HG03108 (cell line): ENCODE measurements at regions not wholly inside any gene's neighbourhood (a gene's known extent, or its start where the extent isn't known, plus 50 kb on each side); places are given as distances from the start of the nearest gene placed in this dataset.

Experiments
- ATAC-seq: cut with Tn5 transposase; IDR thresholded peaks from one replicate; pipeline ENCODE4 v1.9.1; 2021; ENCODE audit warnings: moderate library complexity; ENCODE audit not compliant: unreplicated experiment

DNA sequence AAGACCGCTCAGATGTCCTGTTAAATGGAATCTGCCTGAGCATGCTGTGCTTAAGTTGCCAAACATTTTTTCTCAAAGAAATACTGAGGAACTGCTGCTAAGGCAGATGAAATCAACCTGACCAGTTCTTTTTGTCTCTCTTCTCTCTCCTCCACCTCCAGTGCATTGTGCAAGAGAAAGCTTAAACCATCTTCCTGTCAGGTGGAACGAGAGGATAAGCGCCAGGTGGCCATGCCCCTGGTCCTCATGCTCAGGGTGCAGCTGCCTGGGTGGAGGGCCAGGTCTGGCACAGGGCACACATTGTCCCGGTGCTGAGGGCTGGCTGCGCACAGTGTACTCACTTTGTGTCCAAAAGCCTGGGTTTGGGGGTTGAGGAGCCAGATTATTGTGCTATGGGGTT, 176.2 kb upstream of the TP63 start:
- ATAC-seq, result no peak

DNA sequence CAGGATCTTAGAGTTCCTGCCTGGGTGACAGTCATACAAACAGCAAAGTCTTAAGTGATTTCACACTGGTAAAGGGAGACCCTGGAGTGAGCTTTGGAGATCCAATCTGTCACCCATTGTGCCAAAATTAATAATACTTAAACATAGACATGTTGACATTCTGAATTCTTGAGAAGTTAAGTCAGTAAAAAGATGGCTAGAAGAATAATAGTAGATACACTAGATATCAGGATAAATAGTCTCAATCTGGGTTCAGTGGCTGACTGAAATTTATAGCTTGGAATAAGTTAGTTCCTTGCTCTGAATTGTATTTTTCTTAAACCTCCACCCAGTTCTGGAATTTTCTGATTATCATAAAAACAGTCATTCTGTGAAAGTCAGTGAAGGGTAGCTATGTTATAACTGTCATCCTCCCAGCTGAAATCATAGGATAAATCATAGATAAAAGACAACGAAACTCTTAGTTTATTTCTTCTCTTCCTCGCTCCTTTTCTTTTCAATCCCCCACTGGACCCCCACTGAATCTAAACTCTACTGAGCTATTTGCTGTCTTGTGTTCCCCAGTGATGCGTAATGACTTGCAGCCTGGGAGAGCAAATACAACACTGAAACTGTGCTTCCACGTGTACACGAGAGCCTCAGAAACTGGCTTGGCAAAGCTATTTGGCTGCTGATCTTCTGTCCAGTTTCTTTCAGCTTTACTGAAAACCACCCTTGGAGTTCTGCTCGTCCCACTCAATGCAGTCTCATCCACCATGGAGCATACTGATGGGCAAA, 175.4 kb upstream of the TP63 start:
- no peak for ATAC-seq

DNA sequence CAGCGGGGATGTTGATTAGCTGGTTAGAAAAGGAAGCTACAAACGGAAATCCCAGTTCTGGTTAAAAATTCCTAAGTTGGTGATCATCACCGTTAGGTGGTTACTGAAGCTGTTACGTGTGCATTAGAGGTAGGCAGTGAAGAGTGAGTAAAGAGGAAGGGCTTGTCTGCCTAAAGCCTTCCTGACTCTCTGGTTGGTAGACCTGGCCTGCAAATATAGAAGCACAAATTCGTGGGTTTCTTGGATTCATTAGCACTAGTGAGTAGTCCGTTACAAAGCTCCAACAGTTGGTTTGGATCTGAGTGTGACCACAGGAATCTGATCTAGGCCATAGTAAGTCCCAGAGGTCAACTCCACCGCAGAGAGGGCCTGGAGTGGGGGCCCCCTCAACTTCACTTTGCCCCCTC, 174.0 kb upstream of the TP63 start:
- no peak for ATAC-seq

DNA sequence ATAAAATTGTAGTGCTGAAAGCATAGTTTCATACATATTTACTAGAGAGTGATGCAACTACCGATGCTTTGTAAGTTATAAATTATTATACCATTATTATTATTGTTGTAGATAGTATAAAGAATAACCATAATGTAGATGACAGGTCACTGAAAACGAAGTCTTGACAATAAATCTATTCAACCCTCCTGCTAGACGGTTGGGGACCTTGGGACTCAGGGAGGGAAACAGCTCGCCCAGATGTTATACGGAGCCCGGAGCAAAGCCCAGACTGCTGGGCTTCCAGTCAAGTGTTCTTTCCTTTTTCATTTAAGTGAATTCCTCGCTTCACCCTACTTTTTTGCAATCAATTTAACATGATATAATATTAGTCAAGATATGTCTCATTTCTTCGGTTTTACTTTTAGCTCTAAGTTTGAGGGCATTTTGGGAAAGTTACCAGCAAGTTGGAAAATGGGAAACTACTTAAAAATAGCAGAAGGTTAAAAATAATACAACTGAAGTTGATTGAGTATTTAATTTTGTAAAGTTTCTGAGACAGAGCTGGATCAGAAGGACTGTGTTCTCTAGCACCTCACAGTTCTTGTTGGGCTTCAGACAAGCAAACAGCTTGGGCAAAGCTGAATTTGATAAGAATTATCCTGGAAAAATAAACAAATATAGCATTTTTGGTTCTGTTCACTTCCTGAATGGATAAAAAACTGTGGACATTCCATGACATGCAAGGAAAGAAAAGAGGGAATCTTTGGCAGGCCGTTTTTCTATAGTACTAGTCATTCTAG, 173.4 kb upstream of the TP63 start:
- ATAC-seq, result no peak

DNA sequence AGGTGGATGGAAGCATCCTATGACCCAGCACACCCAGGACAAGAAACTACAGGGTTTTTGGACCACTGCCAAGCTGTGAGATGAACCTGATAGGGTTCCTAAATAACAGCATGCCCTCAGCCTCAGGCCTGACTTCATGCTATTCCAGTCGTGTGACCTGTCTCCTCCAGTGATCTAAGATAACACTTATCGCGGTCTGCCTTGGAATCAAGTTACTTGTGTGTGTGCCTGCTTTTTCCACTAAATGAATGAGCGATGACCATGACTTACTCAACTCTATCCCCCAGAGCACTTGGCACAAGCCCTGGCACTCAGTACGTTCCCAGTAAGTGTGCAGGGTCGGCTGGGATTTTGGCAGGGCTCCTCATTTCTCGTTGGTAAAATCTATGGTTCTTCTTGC, 172.7 kb upstream of the TP63 start:
- ATAC-seq, result no peak

DNA sequence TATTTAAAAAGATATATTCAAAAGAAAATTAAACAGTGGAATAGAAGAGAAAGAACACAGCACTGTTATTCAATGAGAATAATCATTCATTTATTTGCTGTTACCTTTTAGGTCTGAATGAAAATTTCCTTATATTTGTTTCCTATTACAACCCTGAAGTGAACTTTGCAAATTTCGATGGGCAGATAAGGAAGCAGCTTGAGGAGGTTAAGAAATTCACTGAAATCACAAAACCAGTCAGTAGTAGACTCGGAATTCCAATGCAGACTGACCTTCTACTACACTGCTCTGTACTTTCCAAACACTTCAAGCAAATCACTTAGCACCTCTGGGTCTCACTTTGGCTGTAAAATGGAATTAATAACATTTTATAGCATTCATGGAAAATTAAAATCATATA, 172.0 kb upstream of the TP63 start:
- no peak for ATAC-seq

DNA sequence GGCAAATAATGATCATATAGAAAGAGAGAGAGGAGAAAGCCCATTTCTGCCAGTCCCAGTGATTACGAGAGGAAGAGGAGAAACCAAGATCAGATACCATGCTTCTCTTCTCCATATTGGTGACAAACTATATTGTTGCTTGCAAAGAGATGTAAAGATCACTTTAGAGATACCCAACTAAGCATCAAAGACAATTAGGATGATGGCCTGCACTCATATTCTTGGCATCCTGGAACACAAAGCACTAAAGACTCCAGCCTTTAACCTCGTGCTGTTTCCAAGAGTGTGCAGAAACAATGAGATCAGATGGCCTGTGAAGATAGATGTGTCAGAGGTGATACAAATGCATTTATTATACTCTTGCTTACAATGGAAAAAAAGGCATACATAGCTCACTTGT, 170.7 kb upstream of the TP63 start:
- no peak for ATAC-seq

DNA sequence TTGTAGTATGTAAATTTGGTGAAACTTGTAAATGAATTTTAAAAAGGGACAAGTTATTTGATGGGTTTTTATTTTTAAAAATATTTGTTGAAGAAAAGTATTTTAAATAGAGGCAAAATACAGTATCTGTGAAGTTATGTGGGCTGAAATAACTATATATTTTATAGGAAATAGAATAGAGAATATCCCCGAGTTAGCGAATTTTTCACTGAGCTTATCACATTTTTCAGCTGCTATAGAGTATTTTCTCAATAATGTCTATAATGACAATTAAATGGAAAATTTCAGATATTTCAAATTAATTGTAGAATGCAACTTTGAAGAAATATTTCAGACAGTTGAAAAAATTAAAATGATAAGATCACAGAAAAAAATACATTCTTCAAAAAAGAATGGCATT, 166.4 kb upstream of the TP63 start:
- no peak for ATAC-seq

DNA sequence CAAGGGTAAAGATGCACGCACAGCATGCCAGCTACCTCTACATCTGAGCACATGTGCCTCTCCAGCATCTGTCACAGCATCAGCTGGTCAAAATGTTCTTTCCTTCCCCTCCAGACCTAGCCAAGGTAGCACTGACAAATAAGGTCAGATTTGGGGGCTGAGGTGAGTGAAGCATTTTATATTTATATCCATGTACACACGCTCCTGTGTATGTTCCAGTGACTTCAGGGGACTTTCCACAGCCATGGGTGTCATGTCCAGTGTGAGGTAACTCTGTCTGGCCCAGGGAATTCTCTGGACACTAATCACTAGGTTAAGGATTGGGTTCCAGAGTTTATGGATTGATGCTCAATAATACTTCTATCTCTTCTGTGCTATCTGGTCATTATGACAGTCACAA, 165.2 kb upstream of the TP63 start:
- ATAC-seq, result no peak

DNA sequence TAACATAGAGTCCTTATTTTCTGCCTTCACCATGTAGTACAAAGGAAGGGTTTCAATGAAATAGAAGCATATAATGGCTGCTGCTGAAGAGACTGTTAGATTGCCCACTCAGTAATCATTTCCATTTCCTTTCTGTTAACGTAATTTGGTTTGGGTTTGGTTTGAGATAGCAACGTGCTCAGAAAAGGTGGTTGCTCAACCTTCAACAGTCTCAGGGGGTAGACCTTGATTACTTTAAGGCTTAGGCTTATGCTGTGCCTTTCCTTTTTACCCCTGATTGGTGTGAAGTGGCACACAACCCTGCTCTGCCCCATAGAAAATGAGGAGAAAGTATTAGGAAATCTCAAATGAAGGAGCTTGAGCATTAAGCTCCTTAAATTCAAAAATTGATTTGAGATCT, 163.7 kb upstream of the TP63 start:
- no peak for ATAC-seq

DNA sequence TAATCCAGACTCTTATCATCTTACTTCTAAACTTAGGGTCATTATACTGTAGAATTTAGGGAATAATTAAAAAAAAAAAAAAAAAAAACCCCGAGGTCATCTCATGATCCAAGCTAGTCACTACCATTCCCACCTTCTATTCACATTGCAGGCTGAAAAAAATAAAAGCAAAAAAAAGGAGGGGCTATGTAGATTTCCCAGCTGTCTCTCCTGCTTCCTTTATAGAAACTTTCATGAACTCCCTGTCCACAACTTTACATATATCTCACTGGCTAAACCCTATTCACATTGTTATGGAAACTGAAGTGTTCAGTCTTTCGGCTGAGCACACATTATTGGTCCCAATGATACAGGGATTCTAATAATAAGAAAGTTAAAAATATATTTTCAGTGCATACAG, 156.2 kb upstream of the TP63 start:
- ATAC-seq, result no peak

DNA sequence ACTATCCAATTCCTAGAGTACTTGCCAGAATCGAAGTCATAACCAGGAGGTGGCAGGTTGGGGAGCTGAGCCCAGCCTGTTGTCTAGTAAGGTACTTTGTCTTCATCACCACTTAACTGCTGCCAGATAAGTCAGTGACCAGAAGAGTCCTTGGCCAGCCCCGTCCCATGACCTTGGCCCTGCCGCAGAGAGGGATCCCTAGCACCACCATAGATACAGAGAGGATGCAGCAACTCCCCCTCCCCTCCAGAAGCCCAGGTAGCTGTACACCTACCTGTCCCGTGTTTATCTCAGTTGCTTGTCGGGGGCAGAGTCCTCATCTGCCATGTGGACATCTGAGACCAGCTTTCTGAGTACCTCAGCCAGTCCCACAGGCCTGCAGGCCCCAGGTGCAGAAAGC, 153.6 kb upstream of the TP63 start:
- no peak for ATAC-seq

DNA sequence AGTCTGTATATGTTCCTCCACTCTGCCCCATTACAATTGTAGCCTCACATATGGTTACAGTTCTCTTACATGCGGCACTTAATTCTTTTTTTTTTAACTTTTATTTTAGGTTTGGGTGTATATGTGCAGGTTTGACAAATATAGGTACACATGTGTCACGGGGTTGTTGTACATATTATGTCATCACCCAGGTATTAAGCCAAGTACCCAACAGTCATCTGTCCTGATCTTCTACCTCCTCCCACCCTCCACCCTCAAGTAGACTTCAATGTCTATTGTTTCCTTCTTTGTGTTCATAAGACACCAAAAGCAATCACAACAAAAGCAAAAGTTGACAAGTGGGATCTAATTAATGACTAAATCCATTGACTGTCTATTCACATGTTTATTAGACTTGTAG, 144.6 kb upstream of the TP63 start:
- ATAC-seq, result no peak

DNA sequence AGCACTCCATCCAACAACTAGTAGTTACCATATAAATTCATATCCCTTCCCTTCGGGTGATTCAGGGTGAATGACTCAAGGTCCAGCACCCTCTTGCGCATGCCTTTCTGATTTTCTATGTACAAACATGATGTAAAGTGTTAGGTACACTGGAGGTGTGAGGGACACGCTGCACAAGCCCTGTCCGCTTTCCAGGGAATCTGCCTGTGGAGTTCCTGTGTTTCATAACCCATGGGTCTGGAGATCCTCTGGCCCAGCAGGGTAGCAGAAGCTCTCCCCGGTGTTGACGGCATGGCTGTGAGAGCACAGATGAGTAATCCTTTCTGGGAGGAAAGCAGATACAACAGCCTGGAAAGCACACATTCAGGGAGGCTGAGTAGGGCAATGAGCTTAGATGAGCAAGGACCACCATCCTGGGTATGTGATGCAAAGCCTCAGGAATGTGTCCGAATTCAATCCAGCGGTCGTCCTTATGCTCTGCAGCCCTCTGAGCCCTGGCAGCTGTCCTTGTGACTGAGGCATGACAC, 142.9 kb upstream of the TP63 start:
- ATAC-seq, result no peak

DNA sequence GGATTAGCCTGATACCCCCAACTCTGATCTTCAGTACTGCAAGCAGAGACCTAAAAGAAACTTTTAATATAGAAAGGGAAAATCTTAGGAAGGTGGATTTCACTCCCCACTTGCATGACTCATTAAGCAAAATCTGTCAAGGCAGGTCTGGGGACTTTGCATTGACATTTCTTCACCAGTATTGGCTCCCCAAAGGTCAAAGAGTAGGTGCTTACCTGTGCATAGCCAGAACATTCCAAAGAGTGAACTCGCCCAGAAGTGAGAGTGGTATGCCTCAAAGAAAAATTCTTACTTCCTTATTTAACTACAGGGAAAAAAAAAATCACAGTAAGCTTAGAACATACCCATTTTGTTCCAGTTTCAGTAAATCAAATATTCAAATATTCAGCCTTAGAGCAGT, 140.9 kb upstream of the TP63 start:
- no peak for ATAC-seq

DNA sequence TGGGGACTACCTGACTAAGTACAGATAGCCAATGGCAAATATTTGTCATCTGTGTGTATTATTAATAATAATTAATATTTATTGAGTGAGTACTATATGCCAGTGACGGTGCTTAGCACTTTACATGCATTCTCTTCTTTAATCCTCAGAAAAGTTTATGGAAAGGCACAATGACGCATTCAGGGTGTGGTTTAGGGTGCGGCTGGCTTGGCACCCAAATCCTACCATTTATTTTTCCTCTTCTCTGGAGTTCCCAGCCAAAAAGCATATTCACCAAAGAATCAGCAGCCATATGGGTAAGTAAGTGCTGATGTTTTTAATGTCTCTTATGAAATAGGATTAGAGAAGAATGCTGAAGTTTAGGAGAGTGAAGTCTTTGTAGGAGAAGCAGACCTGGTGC, 140.4 kb upstream of the TP63 start:
- ATAC-seq, result no peak

DNA sequence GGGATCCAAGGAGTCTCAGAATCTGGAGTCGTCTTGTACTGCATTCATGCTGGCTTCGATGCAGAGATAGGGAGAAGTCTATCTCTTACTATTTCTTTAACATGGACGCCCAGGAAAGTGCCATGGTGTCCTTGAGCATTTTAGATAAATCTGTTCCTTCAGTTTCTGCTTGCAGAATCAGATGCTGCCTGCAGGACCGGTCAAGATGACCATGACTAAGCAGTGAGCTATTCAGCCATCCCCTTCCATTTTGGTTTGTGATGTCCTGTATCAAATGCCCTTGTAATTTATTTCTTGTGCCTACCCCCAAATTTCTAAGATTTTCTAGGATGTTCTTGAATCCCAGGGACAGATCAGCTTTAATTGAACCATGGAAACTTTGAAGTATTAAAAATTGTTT, 139.4 kb upstream of the TP63 start:
- ATAC-seq, result no peak

DNA sequence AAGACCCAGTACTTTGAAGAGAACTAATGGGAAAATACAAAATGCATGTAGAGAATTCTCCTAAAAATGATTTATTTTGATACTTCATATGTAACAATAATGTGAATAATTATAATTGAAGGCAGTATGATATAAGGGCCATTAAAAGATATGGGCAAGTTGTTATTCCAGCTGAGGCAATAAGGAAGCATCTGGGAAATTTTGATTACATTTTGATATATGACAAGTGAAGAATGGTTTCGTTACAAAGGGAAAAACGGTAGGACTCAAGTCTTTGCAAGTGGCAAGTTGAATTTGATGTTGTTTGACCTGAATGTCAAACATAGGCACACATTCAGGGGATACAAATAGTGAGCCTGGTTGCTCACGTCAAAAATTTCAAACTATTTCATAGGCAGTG, 137.9 kb upstream of the TP63 start:
- no peak for ATAC-seq

DNA sequence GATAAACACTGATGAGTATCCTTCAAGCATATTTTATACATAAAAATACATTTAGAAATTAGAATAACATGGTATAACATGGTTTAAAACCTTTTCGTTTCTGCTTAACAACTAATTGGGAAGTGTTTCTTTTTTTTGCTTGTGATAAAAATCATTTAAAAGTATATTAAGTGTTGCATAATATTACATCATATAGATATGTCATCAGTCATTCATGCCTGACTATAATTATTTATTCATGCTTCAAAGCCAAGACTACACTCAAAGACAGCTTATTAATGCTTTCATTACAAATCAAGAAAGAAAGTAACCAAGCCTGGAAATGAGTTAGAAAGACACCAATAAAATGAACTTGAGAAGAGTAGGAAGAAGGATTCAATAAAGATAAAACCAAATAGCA, 136.6 kb upstream of the TP63 start:
- ATAC-seq, result no peak

DNA sequence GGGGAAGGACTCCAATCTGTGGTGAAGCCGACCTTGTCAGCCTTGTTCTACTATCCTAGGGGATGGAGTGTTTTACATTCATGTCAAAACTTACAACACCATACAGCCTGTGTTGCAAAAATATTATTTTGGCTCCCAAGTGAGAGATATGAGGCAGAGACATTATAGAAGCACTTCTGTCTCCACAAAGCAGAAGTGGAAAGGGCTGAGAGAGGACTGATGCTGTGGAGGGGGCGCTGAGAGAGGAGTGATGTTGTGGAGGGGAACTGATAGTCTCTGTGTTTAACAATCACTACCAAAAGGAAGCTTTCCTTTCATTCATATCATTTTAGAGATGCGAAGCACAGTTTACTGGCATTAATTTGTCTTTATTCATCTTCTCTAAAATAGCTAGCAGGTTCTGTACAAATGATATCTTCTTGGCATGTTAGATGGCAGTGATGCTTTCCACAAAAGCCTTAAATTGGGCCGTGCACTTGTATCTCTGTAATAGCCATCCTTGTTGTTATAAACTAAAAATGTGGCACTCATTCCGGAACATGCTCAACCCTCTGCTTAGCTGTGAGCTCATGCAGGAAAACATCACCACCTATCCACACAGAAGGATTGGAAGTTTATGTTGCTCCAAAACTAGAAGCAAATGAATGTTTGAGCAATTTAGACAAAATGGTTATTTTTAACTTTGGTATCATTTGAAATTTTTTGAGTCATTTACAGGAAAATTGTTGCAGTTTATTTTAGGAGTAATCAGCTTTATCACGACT, 134.6 kb upstream of the TP63 start:
- no peak for ATAC-seq

DNA sequence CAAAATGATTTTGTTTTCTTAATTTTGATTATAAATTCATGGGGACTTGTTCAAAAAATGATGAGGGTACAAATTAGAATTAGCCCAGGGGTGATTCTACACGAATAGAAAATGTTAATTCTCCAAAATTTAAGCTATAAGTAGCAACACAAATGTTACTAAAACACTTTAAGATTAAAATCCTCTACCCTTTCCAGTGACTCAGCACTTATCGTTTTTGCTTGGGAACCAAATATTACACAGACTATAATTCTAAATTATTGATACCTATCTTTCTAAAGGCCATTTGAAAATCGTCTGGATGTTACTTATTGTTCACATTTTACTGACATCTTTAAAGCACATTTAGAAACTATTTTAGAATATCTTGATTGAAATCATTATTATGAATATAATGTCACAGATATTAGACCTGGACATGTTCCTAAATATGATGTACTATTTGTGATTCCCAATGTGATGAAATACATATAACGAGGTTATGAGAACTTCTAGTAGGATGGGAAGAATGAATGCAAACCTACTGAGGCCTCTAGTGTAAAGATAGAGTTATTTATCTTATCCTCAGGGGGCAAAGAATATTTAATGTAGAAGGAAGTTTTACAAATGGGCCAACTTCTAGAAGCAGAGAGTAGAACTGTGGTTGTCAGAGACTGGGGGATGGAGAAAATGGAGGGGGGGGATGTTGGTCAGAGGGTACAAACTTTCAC, 132.0 kb upstream of the TP63 start:
- ATAC-seq, result no peak
